Fibroblast of lung (primary cell): ENCODE measurements at regions not wholly inside any gene's neighbourhood (a gene's known extent, or its start where the extent isn't known, plus 50 kb on each side); places are given as distances from the start of the nearest gene placed in this dataset.

Experiments used
- DNase-seq, 2 donors: peaks; one replicate each; pipeline versions ENCODE4 v3.0.0 to v3.0.0-alpha.2; 2010; ENCODE audit warnings: low read depth in 2 of 2
- H2AFZ ChIP-seq: 2 replicates; pipeline ENCODE4 v1.5.1; 2012; ENCODE audit warnings: low read length, control low read depth, inconsistent platforms
- H3K27ac ChIP-seq: 2 replicates; pipeline ENCODE4 v1.5.1; 2011; ENCODE audit warnings: low read length, control low read depth; ENCODE audit not compliant: insufficient read depth
- H3K27me3 ChIP-seq: 2 replicates; pipeline ENCODE4 v1.5.1; 2011; ENCODE audit warnings: mild to moderate bottlenecking, low read length; ENCODE audit not compliant: control insufficient read depth, insufficient read depth
- H3K36me3 ChIP-seq: 2 replicates; pipeline ENCODE4 v1.5.1; 2011; ENCODE audit warnings: low read length; ENCODE audit not compliant: control insufficient read depth, insufficient read depth
- H3K4me1 ChIP-seq: 2 replicates; pipeline ENCODE4 v1.5.1; 2011; ENCODE audit warnings: low read length; ENCODE audit not compliant: control insufficient read depth, insufficient read depth; ENCODE audit errors: extremely low read depth
- H3K4me2 ChIP-seq: 2 replicates; pipeline ENCODE4 v1.5.1; 2011; ENCODE audit warnings: low read length, control low read depth; ENCODE audit not compliant: insufficient read depth; ENCODE audit errors: extremely low read depth
- H3K4me3 ChIP-seq, 4 experiments: fragments of 200-600 bp in 1 of 4; sonication (generic) in 1 of 4; replicated peaks in 1 of 4; 2 replicates each; pipeline ENCODE4 v1.5.1; 2011 to 2016; ENCODE audit warnings: low read length in 4 of 4, low read depth in 3 of 4, mild to moderate bottlenecking in 3 of 4, control low read depth in 2 of 4, inconsistent platforms in 1 of 4, mixed read lengths in 1 of 4; ENCODE audit not compliant: insufficient read depth in 1 of 4; ENCODE audit errors: control extremely low read depth in 1 of 4
- H3K79me2 ChIP-seq: 2 replicates; pipeline ENCODE4 v1.5.1; 2012; ENCODE audit warnings: mild to moderate bottlenecking, low read length, inconsistent platforms; ENCODE audit not compliant: control insufficient read depth, insufficient read depth
- H3K9ac ChIP-seq: 2 replicates; pipeline ENCODE4 v1.5.1; 2011; ENCODE audit warnings: mild to moderate bottlenecking, low read length, control low read depth; ENCODE audit not compliant: insufficient read depth
- H3K9me3 ChIP-seq: 2 replicates; pipeline ENCODE4 v1.5.1; 2012; ENCODE audit warnings: low read depth, low read length; ENCODE audit not compliant: control insufficient read depth, insufficient read depth
- H4K20me1 ChIP-seq: 2 replicates; pipeline ENCODE4 v1.5.1; 2011; ENCODE audit warnings: low read length; ENCODE audit not compliant: control insufficient read depth, insufficient read depth; ENCODE audit errors: extremely low read depth
- CTCF ChIP-seq, 2 donors: IDR thresholded peaks in 1 of 2; conservative IDR thresholded peaks in 1 of 2; 1 replicate in 1 of 2; 2 replicates in 1 of 2; pipeline ENCODE4 v1.5.1; 2011 to 2012; ENCODE audit warnings: low read length in 2 of 2, control low read depth in 1 of 2, inconsistent platforms in 1 of 2, low read depth in 1 of 2, mild to moderate bottlenecking in 1 of 2
- EZH2 ChIP-seq: IDR thresholded peaks from 2 replicates; pipeline ENCODE4 v1.5.1; 2012; ENCODE audit warnings: low read length, control low read depth, mild to moderate bottlenecking; ENCODE audit errors: missing control alignments

GRCh38 chr19:42662712-42663111 lies 68.0 kb upstream of the CEACAM8 start:
- Histone ChIP-seq H3K4me1 (no peaks in the 10 kb centered on the region), H3K9me3 (no peaks in the 10 kb centered on the region)

GRCh38 chr19:42660353-42660752 lies 65.6 kb upstream of the CEACAM8 start:
- TF ChIP-seq EZH2: no peak
- no peak for TF ChIP-seq CTCF (conservative IDR thresholded peaks at IDR 0.05 in 1 of 2, IDR thresholded peaks at IDR 0.05 in 1 of 2; ENCODE audit: low read depth in 1 of 2, low read length in 2 of 2)
- Histone ChIP-seq H3K4me3 (no peak overlapping the region), H3K27ac (no peak overlapping the region), H4K20me1 (no peaks in the 10 kb centered on the region), H2AFZ (no peak overlapping the region), H3K4me2 (no peak overlapping the region), H3K4me1 (no peaks in the 10 kb centered on the region), H3K9me3 (no peaks in the 10 kb centered on the region), H3K9ac (no peak overlapping the region), H3K79me2 (no peaks in the 10 kb centered on the region), H3K36me3 (no peaks in the 10 kb centered on the region), H3K27me3 (no peaks in the 10 kb centered on the region)
- no peak for DNase-seq

More at GRCh38 chr19:42662712-42663111, 68.0 kb upstream of the CEACAM8 start:
- Histone ChIP-seq H3K9ac (no peak overlapping the region), H2AFZ (no peak overlapping the region), H3K27ac (no peak overlapping the region), H4K20me1 (no peaks in the 10 kb centered on the region), H3K79me2 (no peaks in the 10 kb centered on the region), H3K4me2 (no peak overlapping the region), H3K4me3 (no peak overlapping the region), H3K36me3 (no peaks in the 10 kb centered on the region), H3K27me3 (peaks cover 2% of the 10 kb centered on the region)
- TF ChIP-seq EZH2: no peak
- DNase-seq: no peak

- H4K20me1 ChIP-seq: no peaks in the 10 kb centered on the region
- H3K9ac ChIP-seq: no peak overlapping the region
- H3K36me3 ChIP-seq: no peaks in the 10 kb centered on the region
- TF ChIP-seq CTCF (conservative IDR thresholded peaks at IDR 0.05 in 1 of 2, IDR thresholded peaks at IDR 0.05 in 1 of 2; ENCODE audit: low read depth in 1 of 2, low read length in 2 of 2) (no peak), EZH2 (no peak)
- H3K4me2 ChIP-seq: no peak overlapping the region
- H3K79me2 ChIP-seq: no peaks in the 10 kb centered on the region
- H3K4me3 ChIP-seq: no peak overlapping the region
- DNase-seq: peak in 1 of 2 donors; percentile 3
- H3K27me3 ChIP-seq: no peaks in the 10 kb centered on the region
- H2AFZ ChIP-seq: no peak overlapping the region
- H3K9me3 ChIP-seq: no peaks in the 10 kb centered on the region
- H3K27ac ChIP-seq: no peak overlapping the region
- H3K4me1 ChIP-seq: no peaks in the 10 kb centered on the region
These were observed 63.4 kb upstream of the CEACAM8 start for GRCh38 chr19:42658076-42658475.
